WTC11 (cell line): ENCODE measurements at regions not wholly inside any gene's neighbourhood (a gene's known extent, or its start where the extent isn't known, plus 50 kb on each side); places are given as distances from the start of the nearest gene placed in this dataset.

Experiments used
- ATAC-seq: fragments of 200-7000 bp; cut with Tn5 transposase; 2 replicates; pipeline ENCODE4 v1.10.0; 2021; ENCODE audit warnings: mild to moderate bottlenecking, moderate library complexity
- CTCF ChIA-PET: fragments of 300-600 bp; sonication (Branson Sonifier 250); formaldehyde crosslinking; loops from one replicate; lab custom pipeline; 2021; ENCODE audit warnings: antibody characterized with exemption; lab: Charles Lee
- POLR2A ChIA-PET: fragments of 350-600 bp; sonication (Branson Sonifier 250); formaldehyde crosslinking; loops from one replicate; lab custom pipeline; 2021; ENCODE audit warnings: antibody characterized with exemption; lab: Charles Lee
- DNase-seq: peaks from one replicate; pipeline ENCODE4 v3.0.0; 2021; ENCODE audit warnings: low spot score
- H3K27ac Mint-ChIP-seq: 2 replicates; pipeline ENCODE4 v1.8.0; 2021; ENCODE audit warnings: mixed read lengths
- H3K27me3 Mint-ChIP-seq: 2 replicates; pipeline ENCODE4 v1.8.0; 2021; ENCODE audit warnings: low read depth, mild to moderate bottlenecking, moderate library complexity, mixed read lengths
- H3K36me3 Mint-ChIP-seq: 2 replicates; pipeline ENCODE4 v1.8.0; 2021; ENCODE audit warnings: mixed read lengths
- H3K4me1 Mint-ChIP-seq: 2 replicates; pipeline ENCODE4 v1.8.0; 2022; ENCODE audit warnings: mixed read lengths
- H3K4me3 Mint-ChIP-seq: 2 replicates; pipeline ENCODE4 v1.8.0; 2021; ENCODE audit warnings: mild to moderate bottlenecking, moderate library complexity, mixed read lengths
- H3K9me3 Mint-ChIP-seq: 2 replicates; pipeline ENCODE4 v1.8.0; 2021; ENCODE audit warnings: mixed read lengths
- ATF1 ChIP-seq: sonication (generic); formaldehyde crosslinking; IDR thresholded peaks from 2 replicates; pipeline ENCODE4 v1.8.1; 2023; ENCODE audit warnings: mild to moderate bottlenecking, moderate library complexity, missing genetic modification reagents
- CDX4 ChIP-seq: fragments of 250-450 bp; sonication (Bioruptor Pico); IDR thresholded peaks from 2 replicates; pipeline ENCODE4 v1.9.0; 2021; ENCODE audit warnings: moderate library complexity, mild to moderate bottlenecking, inconsistent platforms, borderline replicate concordance
- CREM ChIP-seq: sonication (generic); formaldehyde crosslinking; IDR thresholded peaks from 2 replicates; pipeline ENCODE4 v1.8.1; 2022; ENCODE audit warnings: mild to moderate bottlenecking, missing genetic modification reagents, moderate library complexity
- CTCF ChIP-seq: fragments of 200-600 bp; IDR thresholded peaks from 2 replicates; pipeline ENCODE4 v1.8.0; 2022; ENCODE audit warnings: antibody characterized with exemption
- ERG ChIP-seq: fragments of 250-450 bp; sonication (Bioruptor Pico); IDR thresholded peaks from 2 replicates; pipeline ENCODE4 v1.8.0; 2021; ENCODE audit warnings: mild to moderate bottlenecking
- ESRRA ChIP-seq: sonication (generic); formaldehyde crosslinking; IDR thresholded peaks from 2 replicates; pipeline ENCODE4 v1.8.1; 2022; ENCODE audit warnings: mild to moderate bottlenecking, missing genetic modification reagents, borderline replicate concordance
- ETV6 ChIP-seq: sonication (generic); formaldehyde crosslinking; IDR thresholded peaks from 2 replicates; pipeline ENCODE4 v1.8.1; 2022; ENCODE audit warnings: mild to moderate bottlenecking, missing genetic modification reagents
- HMGA2 ChIP-seq: fragments of 250-450 bp; sonication (Bioruptor Pico); IDR thresholded peaks from 2 replicates; pipeline ENCODE4 v1.4.0; 2021; ENCODE audit warnings: mild to moderate bottlenecking, moderate library complexity
- HMGXB4 ChIP-seq: sonication (generic); formaldehyde crosslinking; IDR thresholded peaks from 2 replicates; pipeline ENCODE4 v1.8.1; 2023; ENCODE audit warnings: mild to moderate bottlenecking, moderate library complexity, missing genetic modification reagents
- IRF2 ChIP-seq: sonication (generic); formaldehyde crosslinking; IDR thresholded peaks from 2 replicates; pipeline ENCODE4 v1.8.0; 2022; ENCODE audit warnings: low read depth, missing genetic modification reagents, borderline replicate concordance
- JUN ChIP-seq: sonication (generic); formaldehyde crosslinking; IDR thresholded peaks from 2 replicates; pipeline ENCODE4 v1.8.0; 2023; ENCODE audit warnings: mild to moderate bottlenecking, missing genetic modification reagents
- MLX ChIP-seq: sonication (generic); formaldehyde crosslinking; IDR thresholded peaks from 2 replicates; pipeline ENCODE4 v1.8.1; 2023; ENCODE audit warnings: mild to moderate bottlenecking, missing genetic modification reagents, moderate library complexity
- MYBL2 ChIP-seq: sonication (generic); formaldehyde crosslinking; IDR thresholded peaks from 2 replicates; pipeline ENCODE4 v1.8.1; 2023; ENCODE audit warnings: mild to moderate bottlenecking, moderate library complexity, missing genetic modification reagents
- NR3C1 ChIP-seq: sonication (generic); formaldehyde crosslinking; conservative IDR thresholded peaks from 2 replicates; pipeline ENCODE4 v1.8.1; 2023; ENCODE audit warnings: low read depth, mild to moderate bottlenecking, missing genetic modification reagents
- PRDM15 ChIP-seq: sonication (generic); formaldehyde crosslinking; IDR thresholded peaks from 2 replicates; pipeline ENCODE4 v1.8.0; 2022; ENCODE audit warnings: missing genetic modification reagents
- PREB ChIP-seq: sonication (generic); formaldehyde crosslinking; IDR thresholded peaks from 2 replicates; pipeline ENCODE4 v1.8.1; 2022; ENCODE audit warnings: mild to moderate bottlenecking, missing genetic modification reagents, moderate library complexity, borderline replicate concordance
- TP53 ChIP-seq: sonication (generic); formaldehyde crosslinking; IDR thresholded peaks from 2 replicates; pipeline ENCODE4 v1.8.1; 2023; ENCODE audit warnings: mild to moderate bottlenecking, missing genetic modification reagents
- ZNF219 ChIP-seq: sonication (generic); formaldehyde crosslinking; IDR thresholded peaks from 2 replicates; pipeline ENCODE4 v1.8.0; 2023; ENCODE audit warnings: missing genetic modification reagents, mild to moderate bottlenecking, borderline replicate concordance
- ZNF263 ChIP-seq: sonication (generic); formaldehyde crosslinking; IDR thresholded peaks from 2 replicates; pipeline ENCODE4 v1.8.1; 2022; ENCODE audit warnings: low read depth, mild to moderate bottlenecking, moderate library complexity, missing genetic modification reagents
- ZNF396 ChIP-seq: fragments of 250-450 bp; sonication (Bioruptor Pico); IDR thresholded peaks from 2 replicates; pipeline ENCODE4 v1.8.0; 2021; ENCODE audit warnings: mild to moderate bottlenecking, moderate library complexity, borderline replicate concordance
- ZNF416 ChIP-seq: fragments of 250-450 bp; sonication (Bioruptor Pico); IDR thresholded peaks from 2 replicates; pipeline ENCODE4 v1.9.0; 2021; ENCODE audit warnings: mild to moderate bottlenecking, inconsistent platforms
- ZNF423 ChIP-seq: fragments of 250-450 bp; sonication (Bioruptor Pico); IDR thresholded peaks from 2 replicates; pipeline ENCODE4 v2.1.2; 2022; ENCODE audit warnings: mild to moderate bottlenecking, moderate library complexity
- ZNF425 ChIP-seq: fragments of 250-450 bp; sonication (Bioruptor Pico); conservative IDR thresholded peaks from 2 replicates; pipeline ENCODE4 v1.9.0; 2021; ENCODE audit warnings: mild to moderate bottlenecking

- TF ChIP-seq TP53 (CRISPR knock-in tag) (no peak), CREM (CRISPR knock-in tag) (no peak), MYBL2 (CRISPR knock-in tag) (no peak), PRDM15 (CRISPR knock-in tag) (no peak), HMGA2 (CRISPR knock-in tag) (no peak), NR3C1 (CRISPR knock-in tag) (no peak), ATF1 (no peak), MLX (CRISPR knock-in tag) (no peak), ZNF396 (CRISPR knock-in tag) (no peak), CDX4 (CRISPR knock-in tag) (no peak), ZNF425 (CRISPR knock-in tag) (no peak), CTCF (no peak)
- ChIA-PET POLR2A (no interaction called here), CTCF (no interaction called here)
- ATAC-seq (no peak), DNase-seq (no peak)
- no peak overlapping the region for H3K4me3 Mint-ChIP-seq
- peaks cover 4% of the 10 kb centered on the region; the same call in 1 of the 2 replicates for H3K27me3 Mint-ChIP-seq
- no peak overlapping the region for H3K27ac Mint-ChIP-seq
- peaks cover 9% of the 10 kb centered on the region for H3K9me3 Mint-ChIP-seq
- peaks cover 2% of the 10 kb centered on the region; the same call in 1 of the 2 replicates for H3K36me3 Mint-ChIP-seq
- no peaks in the 10 kb centered on the region for H3K4me1 Mint-ChIP-seq
These were observed 107.9 kb upstream of the ATP10A start for GRCh38 chr15:25971053-25971452.

- Mint-ChIP-seq H3K27me3 (peaks cover 4% of the 10 kb centered on the region; the same call in 1 of the 2 replicates), H3K4me3 (no peak overlapping the region), H3K36me3 (peaks cover 2% of the 10 kb centered on the region; the same call in 1 of the 2 replicates), H3K9me3 (peaks cover 8% of the 10 kb centered on the region), H3K4me1 (peaks cover 5% of the 10 kb centered on the region; the same call in 1 of the 2 replicates), H3K27ac (no peak overlapping the region)
- ChIA-PET POLR2A (no interaction called here), CTCF (no interaction called here)
- ATAC-seq (no peak), DNase-seq (no peak)
- no peak for TF ChIP-seq ZNF219 (CRISPR knock-in tag)
- no peak for TF ChIP-seq IRF2 (CRISPR knock-in tag)
- no peak for TF ChIP-seq ZNF416 (CRISPR knock-in tag)
- no peak for TF ChIP-seq ZNF423
- TF ChIP-seq PREB (CRISPR knock-in tag): no peak
- TF ChIP-seq ZNF263 (CRISPR knock-in tag): no peak
- no peak for TF ChIP-seq ETV6 (CRISPR knock-in tag)
- no peak for TF ChIP-seq HMGXB4 (CRISPR knock-in tag)
- no peak for TF ChIP-seq ERG (CRISPR knock-in tag)
- TF ChIP-seq JUN (CRISPR knock-in tag): no peak
- TF ChIP-seq ESRRA (CRISPR knock-in tag): no peak
These were observed 106.8 kb upstream of the ATP10A start for GRCh38 chr15:25969886-25970285.
